Uterus (tissue), 2 donors: ENCODE measurements at regions not wholly inside any gene's neighbourhood (a gene's known extent, or its start where the extent isn't known, plus 50 kb on each side); places are given as distances from the start of the nearest gene placed in this dataset.

Experiments used
- POLR2A ChIP-seq, 2 donors: fragments of 450-650 bp; IDR thresholded peaks; one replicate each; pipeline ENCODE4 v1.6.1; 2016; ENCODE audit warnings: antibody characterized with exemption in 2 of 2, mild to moderate bottlenecking in 1 of 2, moderate library complexity in 1 of 2
- TF ChIP-seq, protein P1 (sequence below), 4 experiments: fragments of 200-600 bp in 2 of 4; fragments of 450-650 bp in 2 of 4; sonication (generic) in 2 of 4; IDR thresholded peaks; one replicate each; pipeline ENCODE4 v1.5.1; 2016 to 2019; ENCODE audit warnings: antibody characterized with exemption in 4 of 4, mild to moderate bottlenecking in 2 of 4, moderate library complexity in 1 of 4

DNA sequence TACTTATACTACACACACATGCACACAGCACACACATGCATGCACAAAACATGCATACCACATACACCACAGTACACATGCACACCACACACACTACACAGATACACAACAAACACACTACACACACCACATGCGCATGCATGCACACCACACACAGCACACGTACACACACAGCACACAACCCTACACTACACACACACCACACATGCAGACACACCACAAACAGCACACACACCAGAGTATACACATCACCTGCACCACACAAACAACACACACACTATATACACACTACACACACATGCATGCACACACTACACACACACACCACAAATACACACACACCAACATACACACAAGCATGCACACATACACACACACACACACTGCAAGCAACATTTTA lies 166.8 kb downstream of the AHSP start:
- TF ChIP-seq, protein P1, sequence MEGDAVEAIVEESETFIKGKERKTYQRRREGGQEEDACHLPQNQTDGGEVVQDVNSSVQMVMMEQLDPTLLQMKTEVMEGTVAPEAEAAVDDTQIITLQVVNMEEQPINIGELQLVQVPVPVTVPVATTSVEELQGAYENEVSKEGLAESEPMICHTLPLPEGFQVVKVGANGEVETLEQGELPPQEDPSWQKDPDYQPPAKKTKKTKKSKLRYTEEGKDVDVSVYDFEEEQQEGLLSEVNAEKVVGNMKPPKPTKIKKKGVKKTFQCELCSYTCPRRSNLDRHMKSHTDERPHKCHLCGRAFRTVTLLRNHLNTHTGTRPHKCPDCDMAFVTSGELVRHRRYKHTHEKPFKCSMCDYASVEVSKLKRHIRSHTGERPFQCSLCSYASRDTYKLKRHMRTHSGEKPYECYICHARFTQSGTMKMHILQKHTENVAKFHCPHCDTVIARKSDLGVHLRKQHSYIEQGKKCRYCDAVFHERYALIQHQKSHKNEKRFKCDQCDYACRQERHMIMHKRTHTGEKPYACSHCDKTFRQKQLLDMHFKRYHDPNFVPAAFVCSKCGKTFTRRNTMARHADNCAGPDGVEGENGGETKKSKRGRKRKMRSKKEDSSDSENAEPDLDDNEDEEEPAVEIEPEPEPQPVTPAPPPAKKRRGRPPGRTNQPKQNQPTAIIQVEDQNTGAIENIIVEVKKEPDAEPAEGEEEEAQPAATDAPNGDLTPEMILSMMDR (IDR thresholded peaks at IDR 0.05): no peak
- no peak for TF ChIP-seq POLR2A (IDR thresholded peaks at IDR 0.05)
